RPMI7951 (cell line): ENCODE measurements at regions not wholly inside any gene's neighbourhood (a gene's known extent, or its start where the extent isn't known, plus 50 kb on each side); places are given as distances from the start of the nearest gene placed in this dataset.

Experiments used
- DNase-seq: peaks from one replicate; pipeline ENCODE4 v3.0.0-alpha.2; 2012; ENCODE audit warnings: low read depth

- DNase-seq = no peak
Measured at GRCh38 chr4:14434483-14434882, 567.8 kb upstream of the CPEB2 start.

- DNase-seq = no peak
Measured at GRCh38 chr4:14434916-14435315, 567.4 kb upstream of the CPEB2 start.

GRCh38 chr4:14441561-14441960, 560.7 kb upstream of the CPEB2 start:
- DNase-seq = no peak

GRCh38 chr4:14445882-14446281, 556.4 kb upstream of the CPEB2 start:
- DNase-seq = peak; percentile 16

- DNase-seq = peak; percentile 52
Measured at GRCh38 chr4:14446311-14446710, 556.0 kb upstream of the CPEB2 start.

GRCh38 chr4:14446904-14447303, 555.4 kb upstream of the CPEB2 start:
- no peak for DNase-seq

- no peak for DNase-seq
Measured at GRCh38 chr4:14449308-14449707, 553.0 kb upstream of the CPEB2 start.

- DNase-seq = no peak
Measured at GRCh38 chr4:14452001-14452400, 550.3 kb upstream of the CPEB2 start.

GRCh38 chr4:14452764-14453163, 549.5 kb upstream of the CPEB2 start:
- no peak for DNase-seq

GRCh38 chr4:14458463-14458862, 543.8 kb upstream of the CPEB2 start:
- DNase-seq = no peak

GRCh38 chr4:14465057-14465456, 537.2 kb upstream of the CPEB2 start:
- DNase-seq = no peak

GRCh38 chr4:14465507-14465906, 536.8 kb upstream of the CPEB2 start:
- DNase-seq = no peak

- DNase-seq = no peak
Measured at GRCh38 chr4:14478504-14478903, 523.8 kb upstream of the CPEB2 start.

GRCh38 chr4:14496408-14496807, 505.9 kb upstream of the CPEB2 start:
- no peak for DNase-seq

GRCh38 chr4:14496969-14497368, 505.3 kb upstream of the CPEB2 start:
- no peak for DNase-seq

- DNase-seq = no peak
Measured at GRCh38 chr4:14504162-14504561, 498.1 kb upstream of the CPEB2 start.

GRCh38 chr4:14513471-14513870, 488.8 kb upstream of the CPEB2 start:
- DNase-seq = no peak

GRCh38 chr4:14515556-14515955, 486.7 kb upstream of the CPEB2 start:
- DNase-seq = no peak

GRCh38 chr4:14518136-14518535, 484.1 kb upstream of the CPEB2 start:
- no peak for DNase-seq

GRCh38 chr4:14520171-14520570, 482.1 kb upstream of the CPEB2 start:
- DNase-seq = no peak

GRCh38 chr4:14524276-14524675, 478.0 kb upstream of the CPEB2 start:
- DNase-seq = no peak

- DNase-seq = no peak
Measured at GRCh38 chr4:14528918-14529317, 473.4 kb upstream of the CPEB2 start.

- DNase-seq = peak; percentile 24
Measured at GRCh38 chr4:14529653-14530052, 472.6 kb upstream of the CPEB2 start.

- DNase-seq = no peak
Measured at GRCh38 chr4:14532436-14532835, 469.8 kb upstream of the CPEB2 start.

- no peak for DNase-seq
Measured at GRCh38 chr4:14539246-14539645, 463.0 kb upstream of the CPEB2 start.
